Calu3 (cell line): ENCODE measurements at regions not wholly inside any gene's neighbourhood (a gene's known extent, or its start where the extent isn't known, plus 50 kb on each side); places are given as distances from the start of the nearest gene placed in this dataset.

Experiments
- BruUV-seq: library from RNA; stranded (reverse); fragments of 400-500 nt; replicated peaks from 2 replicates; lab custom pipeline; 2021; lab: Mats Ljungman, UMichigan
- CTCF ChIA-PET: fragments of 300-600 bp; sonication (Branson Sonifier 250); formaldehyde crosslinking; loops from one replicate; lab custom pipeline; 2022; ENCODE audit warnings: antibody characterized with exemption; lab: Charles Lee
- DNase-seq: peaks from one replicate; pipeline ENCODE4 v3.0.0; 2022
- H3K27ac Mint-ChIP-seq: one replicate; pipeline ENCODE4 v1.8.0; 2022; ENCODE audit warnings: mixed read lengths; ENCODE audit not compliant: unreplicated experiment
- H3K27me3 Mint-ChIP-seq: one replicate; pipeline ENCODE4 v1.8.0; 2022; ENCODE audit warnings: mixed read lengths; ENCODE audit not compliant: unreplicated experiment
- H3K36me3 Mint-ChIP-seq: one replicate; pipeline ENCODE4 v1.8.0; 2022; ENCODE audit warnings: mild to moderate bottlenecking, moderate library complexity, mixed read lengths; ENCODE audit not compliant: insufficient read depth, unreplicated experiment
- H3K4me1 Mint-ChIP-seq: one replicate; pipeline ENCODE4 v1.8.0; 2022; ENCODE audit warnings: mild to moderate bottlenecking, low read depth, mixed read lengths; ENCODE audit not compliant: unreplicated experiment
- H3K4me3 Mint-ChIP-seq: one replicate; pipeline ENCODE4 v1.8.0; 2022; ENCODE audit warnings: mild to moderate bottlenecking, low read depth, moderate library complexity, mixed read lengths; ENCODE audit not compliant: unreplicated experiment
- H3K9me3 Mint-ChIP-seq: one replicate; pipeline ENCODE4 v1.8.0; 2022; ENCODE audit warnings: low read depth, mixed read lengths; ENCODE audit not compliant: unreplicated experiment
- intact Hi-C: fragments of 100-400 bp; cut with micrococcal nuclease; formaldehyde crosslinking; loops from one replicate; pipeline ENCODE4 v1.10.0; 2022; ENCODE audit not compliant: unreplicated experiment
- TF ChIP-seq, protein P1 (sequence below): fragments of 200-600 bp; IDR thresholded peaks from one replicate; pipeline ENCODE4 v1.8.0; 2022; ENCODE audit warnings: antibody characterized with exemption; ENCODE audit not compliant: unreplicated experiment

DNA sequence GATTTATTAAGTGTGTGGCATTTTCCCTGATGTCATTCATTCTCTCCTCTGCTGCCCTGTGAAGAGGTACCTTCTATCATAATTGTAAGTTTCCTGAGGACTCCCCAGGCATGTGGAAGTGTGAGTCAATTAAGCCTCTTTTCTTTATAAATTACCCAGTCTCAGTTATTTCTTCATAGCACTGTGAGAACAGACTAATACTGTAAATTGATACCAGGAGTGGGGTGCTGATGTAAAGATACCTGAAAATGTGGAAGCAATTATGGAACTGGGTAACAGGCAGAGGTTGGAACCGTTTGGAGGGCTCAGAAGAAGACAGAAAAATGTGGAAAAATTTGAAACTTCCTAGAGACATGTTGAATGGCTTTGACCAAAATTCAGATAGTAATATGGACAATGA is 711.8 kb upstream of the GRM3 start:
- Mint-ChIP-seq H3K4me1 (no peaks in the 10 kb centered on the region), H3K27ac (no peak overlapping the region), H3K9me3 (peaks cover 13% of the 10 kb centered on the region), H3K27me3 (no peaks in the 10 kb centered on the region), H3K4me3 (no peak overlapping the region), H3K36me3 (no peaks in the 10 kb centered on the region)
- intact Hi-C loops: no loop called here
- TF ChIP-seq, protein P1, sequence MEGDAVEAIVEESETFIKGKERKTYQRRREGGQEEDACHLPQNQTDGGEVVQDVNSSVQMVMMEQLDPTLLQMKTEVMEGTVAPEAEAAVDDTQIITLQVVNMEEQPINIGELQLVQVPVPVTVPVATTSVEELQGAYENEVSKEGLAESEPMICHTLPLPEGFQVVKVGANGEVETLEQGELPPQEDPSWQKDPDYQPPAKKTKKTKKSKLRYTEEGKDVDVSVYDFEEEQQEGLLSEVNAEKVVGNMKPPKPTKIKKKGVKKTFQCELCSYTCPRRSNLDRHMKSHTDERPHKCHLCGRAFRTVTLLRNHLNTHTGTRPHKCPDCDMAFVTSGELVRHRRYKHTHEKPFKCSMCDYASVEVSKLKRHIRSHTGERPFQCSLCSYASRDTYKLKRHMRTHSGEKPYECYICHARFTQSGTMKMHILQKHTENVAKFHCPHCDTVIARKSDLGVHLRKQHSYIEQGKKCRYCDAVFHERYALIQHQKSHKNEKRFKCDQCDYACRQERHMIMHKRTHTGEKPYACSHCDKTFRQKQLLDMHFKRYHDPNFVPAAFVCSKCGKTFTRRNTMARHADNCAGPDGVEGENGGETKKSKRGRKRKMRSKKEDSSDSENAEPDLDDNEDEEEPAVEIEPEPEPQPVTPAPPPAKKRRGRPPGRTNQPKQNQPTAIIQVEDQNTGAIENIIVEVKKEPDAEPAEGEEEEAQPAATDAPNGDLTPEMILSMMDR: no peak
- no TSS peak for BruUV-seq
- no peak for DNase-seq
- CTCF ChIA-PET: no interaction called here

DNA sequence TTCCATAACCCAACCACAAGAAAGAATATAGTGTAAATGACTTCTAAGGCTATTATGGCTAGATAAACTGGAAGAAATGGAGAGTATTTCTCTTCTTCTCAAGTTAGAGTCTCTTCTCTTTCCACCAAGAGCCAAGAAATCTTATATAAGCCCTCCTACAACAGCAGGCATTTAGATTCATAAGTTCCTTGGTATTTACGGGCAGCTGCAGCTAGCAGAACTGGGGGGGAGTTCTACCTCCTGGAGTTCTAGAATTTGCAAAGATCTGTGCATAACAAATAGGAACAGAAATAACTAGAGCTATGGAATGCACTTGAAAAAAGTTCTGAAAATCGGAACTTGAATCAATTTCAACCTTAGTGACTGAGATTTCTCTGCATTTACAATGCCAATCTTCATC is 715.2 kb upstream of the GRM3 start:
- no peak overlapping the region for H3K27ac Mint-ChIP-seq
- H3K4me3 Mint-ChIP-seq: no peak overlapping the region

DNA sequence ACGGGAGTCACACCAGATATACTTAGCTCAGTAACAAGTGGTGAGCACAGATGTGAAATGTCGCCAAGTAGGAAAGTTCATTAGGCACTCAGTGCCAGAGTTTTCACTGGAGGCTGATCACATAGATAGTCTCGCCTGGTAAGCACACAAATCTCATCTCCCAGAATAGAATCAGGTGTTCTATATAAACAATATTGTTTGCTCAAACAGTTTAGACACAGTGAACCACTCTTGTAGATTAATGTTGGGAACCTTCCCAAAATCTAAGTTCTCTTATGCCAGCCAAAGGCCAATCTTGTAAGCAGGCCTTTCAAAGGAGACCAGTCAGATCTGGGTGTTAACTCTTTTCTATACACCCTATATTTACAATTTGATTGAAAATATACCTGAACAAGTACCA is 716.5 kb upstream of the GRM3 start:
- Mint-ChIP-seq H3K36me3 (no peaks in the 10 kb centered on the region), H3K4me3 (no peak overlapping the region), H3K9me3 (peaks cover 4% of the 10 kb centered on the region), H3K27ac (no peak overlapping the region), H3K27me3 (no peaks in the 10 kb centered on the region), H3K4me1 (no peaks in the 10 kb centered on the region)
- DNase-seq: no peak
- CTCF ChIA-PET: no interaction called here
- no TSS peak for BruUV-seq
- TF ChIP-seq, protein P1: no peak
- intact Hi-C loops: no loop called here

More for the DNA sequence above, 715.2 kb upstream of the GRM3 start:
- BruUV-seq: no TSS peak
- CTCF ChIA-PET: no interaction called here
- Mint-ChIP-seq H3K36me3 (no peaks in the 10 kb centered on the region), H3K9me3 (peaks cover 5% of the 10 kb centered on the region), H3K27me3 (no peaks in the 10 kb centered on the region), H3K4me1 (no peaks in the 10 kb centered on the region)
- intact Hi-C loops: no loop called here
- TF ChIP-seq, protein P1: no peak
- DNase-seq: no peak

DNA sequence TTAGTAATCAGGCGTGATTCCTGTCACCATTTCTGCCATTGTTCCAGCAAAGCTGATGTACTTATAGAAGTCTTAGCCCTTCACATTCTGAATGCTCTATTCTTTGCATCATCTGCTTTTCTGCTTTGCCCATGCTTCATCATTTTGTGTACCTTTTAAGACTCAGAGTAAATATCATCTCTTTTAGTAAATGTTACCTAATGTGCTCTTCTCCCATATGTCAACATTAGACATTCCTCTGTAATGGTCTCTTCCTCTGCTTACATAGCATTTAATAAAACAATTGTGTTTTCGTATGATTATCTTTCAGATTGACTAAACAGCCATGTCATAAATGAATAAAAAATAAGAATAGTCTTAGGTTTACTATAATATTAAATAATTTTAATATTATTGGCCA is 719.6 kb upstream of the GRM3 start:
- BruUV-seq: no TSS peak
- Mint-ChIP-seq H3K27me3 (no peaks in the 10 kb centered on the region), H3K4me1 (no peaks in the 10 kb centered on the region), H3K9me3 (no peaks in the 10 kb centered on the region), H3K4me3 (no peak overlapping the region), H3K36me3 (no peaks in the 10 kb centered on the region), H3K27ac (no peak overlapping the region)
- TF ChIP-seq, protein P1: no peak
- CTCF ChIA-PET: no interaction called here
- no peak for DNase-seq
- intact Hi-C loops: no loop called here

DNA sequence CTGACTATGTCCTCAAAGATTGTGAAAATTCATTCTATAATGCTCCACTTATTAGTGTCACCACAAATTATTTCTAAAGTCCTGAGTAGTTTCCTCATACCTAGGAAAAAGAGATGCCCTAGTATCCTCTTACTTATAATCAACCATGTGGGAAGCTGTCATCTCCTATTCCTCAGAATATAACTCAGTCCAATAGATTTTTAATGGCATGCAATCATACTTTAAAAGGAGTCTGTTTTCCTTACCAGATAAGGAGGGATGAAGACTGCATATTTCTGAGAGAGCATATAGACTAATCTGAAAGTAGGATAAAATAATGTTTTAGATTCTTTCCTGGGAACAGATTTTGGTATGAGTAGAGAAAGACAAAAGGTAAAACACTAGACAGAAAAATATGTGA is 727.7 kb upstream of the GRM3 start:
- Mint-ChIP-seq H3K9me3 (no peaks in the 10 kb centered on the region), H3K27me3 (no peaks in the 10 kb centered on the region), H3K4me3 (no peak overlapping the region), H3K4me1 (no peaks in the 10 kb centered on the region), H3K27ac (no peak overlapping the region), H3K36me3 (no peaks in the 10 kb centered on the region)
- CTCF ChIA-PET: no interaction called here
- TF ChIP-seq, protein P1: no peak
- no TSS peak for BruUV-seq
- DNase-seq: no peak
- intact Hi-C loops: no loop called here
